ENCODE measurements at regions not wholly inside any gene's neighbourhood (a gene's known extent, or its start where the extent isn't known, plus 50 kb on each side); places are given as distances from the start of the nearest gene placed in this dataset.

DNA sequence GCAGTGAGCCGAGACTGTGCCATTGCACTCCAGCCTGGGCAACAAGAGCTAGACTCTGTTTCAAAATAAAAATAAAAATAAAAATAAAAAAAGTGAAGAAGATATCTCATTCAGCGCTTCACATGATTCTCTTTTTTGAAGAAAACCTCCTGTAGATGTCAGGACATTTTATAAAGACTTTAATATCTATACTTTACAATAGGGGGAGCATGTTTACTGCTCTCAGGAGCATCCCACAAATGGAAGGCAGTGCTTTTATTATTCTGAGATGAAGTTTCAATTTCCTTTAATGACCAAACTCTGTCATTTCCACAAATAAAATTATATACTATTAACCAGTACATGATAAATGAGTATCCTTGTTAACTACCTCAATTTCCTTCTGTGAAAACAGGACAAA lies 118.7 kb upstream of the MYOCD start:
- TF ChIP-seq, protein P1, sequence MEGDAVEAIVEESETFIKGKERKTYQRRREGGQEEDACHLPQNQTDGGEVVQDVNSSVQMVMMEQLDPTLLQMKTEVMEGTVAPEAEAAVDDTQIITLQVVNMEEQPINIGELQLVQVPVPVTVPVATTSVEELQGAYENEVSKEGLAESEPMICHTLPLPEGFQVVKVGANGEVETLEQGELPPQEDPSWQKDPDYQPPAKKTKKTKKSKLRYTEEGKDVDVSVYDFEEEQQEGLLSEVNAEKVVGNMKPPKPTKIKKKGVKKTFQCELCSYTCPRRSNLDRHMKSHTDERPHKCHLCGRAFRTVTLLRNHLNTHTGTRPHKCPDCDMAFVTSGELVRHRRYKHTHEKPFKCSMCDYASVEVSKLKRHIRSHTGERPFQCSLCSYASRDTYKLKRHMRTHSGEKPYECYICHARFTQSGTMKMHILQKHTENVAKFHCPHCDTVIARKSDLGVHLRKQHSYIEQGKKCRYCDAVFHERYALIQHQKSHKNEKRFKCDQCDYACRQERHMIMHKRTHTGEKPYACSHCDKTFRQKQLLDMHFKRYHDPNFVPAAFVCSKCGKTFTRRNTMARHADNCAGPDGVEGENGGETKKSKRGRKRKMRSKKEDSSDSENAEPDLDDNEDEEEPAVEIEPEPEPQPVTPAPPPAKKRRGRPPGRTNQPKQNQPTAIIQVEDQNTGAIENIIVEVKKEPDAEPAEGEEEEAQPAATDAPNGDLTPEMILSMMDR (conservative IDR thresholded peaks at IDR 0.05) = no peak
- TF ChIP-seq ZFX (IDR thresholded peaks at IDR 0.05) = no peak

All from C4-2B (cell line).